Astrocyte of the spinal cord (primary cell): ENCODE measurements at regions not wholly inside any gene's neighbourhood (a gene's known extent, or its start where the extent isn't known, plus 50 kb on each side); places are given as distances from the start of the nearest gene placed in this dataset.

Source experiments
- DNase-seq: peaks from one replicate; pipeline ENCODE4 v3.0.0; 2011; ENCODE audit warnings: low read depth, low spot score
- H3K4me3 ChIP-seq: 2 replicates; pipeline ENCODE4 v1.5.1; 2011; ENCODE audit warnings: low read depth, mild to moderate bottlenecking, low read length, moderate library complexity
- CTCF ChIP-seq: IDR thresholded peaks from 2 replicates; pipeline ENCODE4 v1.5.1; 2012; ENCODE audit warnings: low read depth, mild to moderate bottlenecking, low read length, inconsistent platforms
- in situ Hi-C: cut with HindIII; loops from 2 replicates; pipeline ENCODE4 v1.10.0; 2017; ENCODE audit warnings: low sequenced_read_pairs

- in situ Hi-C loops, result no loop called here
- no peak for TF ChIP-seq CTCF
- no peak overlapping the region for H3K4me3 ChIP-seq
- DNase-seq, result no peak
Observed at GRCh38 chr13:109650861-109651260, 135.5 kb downstream of the IRS2 start.

GRCh38 chr13:109649713-109650112, 136.7 kb downstream of the IRS2 start:
- in situ Hi-C loops, result no loop called here
- H3K4me3 ChIP-seq, result no peak overlapping the region
- no peak for TF ChIP-seq CTCF
- no peak for DNase-seq

GRCh38 chr13:109647699-109648098, 138.7 kb downstream of the IRS2 start:
- TF ChIP-seq CTCF, result no peak
- in situ Hi-C loops, result no loop called here
- DNase-seq, result no peak
- H3K4me3 ChIP-seq, result no peak overlapping the region

GRCh38 chr13:109647053-109647452, 139.3 kb downstream of the IRS2 start:
- no peak for TF ChIP-seq CTCF
- H3K4me3 ChIP-seq, result no peak overlapping the region
- in situ Hi-C loops, result no loop called here
- peak; percentile 33 for DNase-seq

- in situ Hi-C loops, result no loop called here
Observed at GRCh38 chr13:109646423-109646822, 140.0 kb downstream of the IRS2 start.

GRCh38 chr13:109645831-109646230, 140.6 kb downstream of the IRS2 start:
- no peak for DNase-seq
- H3K4me3 ChIP-seq, result no peak overlapping the region
- no peak for TF ChIP-seq CTCF
- in situ Hi-C loops, result no loop called here

More at GRCh38 chr13:109646423-109646822, 140.0 kb downstream of the IRS2 start:
- no peak overlapping the region for H3K4me3 ChIP-seq
- TF ChIP-seq CTCF, result no peak
- DNase-seq, result no peak

GRCh38 chr13:109644956-109645355, 141.4 kb downstream of the IRS2 start:
- no peak overlapping the region for H3K4me3 ChIP-seq
- no peak for DNase-seq
- TF ChIP-seq CTCF, result no peak
- in situ Hi-C loops, result no loop called here
